ENCODE measurements at regions not wholly inside any gene's neighbourhood (a gene's known extent, or its start where the extent isn't known, plus 50 kb on each side); places are given as distances from the start of the nearest gene placed in this dataset.

DNA sequence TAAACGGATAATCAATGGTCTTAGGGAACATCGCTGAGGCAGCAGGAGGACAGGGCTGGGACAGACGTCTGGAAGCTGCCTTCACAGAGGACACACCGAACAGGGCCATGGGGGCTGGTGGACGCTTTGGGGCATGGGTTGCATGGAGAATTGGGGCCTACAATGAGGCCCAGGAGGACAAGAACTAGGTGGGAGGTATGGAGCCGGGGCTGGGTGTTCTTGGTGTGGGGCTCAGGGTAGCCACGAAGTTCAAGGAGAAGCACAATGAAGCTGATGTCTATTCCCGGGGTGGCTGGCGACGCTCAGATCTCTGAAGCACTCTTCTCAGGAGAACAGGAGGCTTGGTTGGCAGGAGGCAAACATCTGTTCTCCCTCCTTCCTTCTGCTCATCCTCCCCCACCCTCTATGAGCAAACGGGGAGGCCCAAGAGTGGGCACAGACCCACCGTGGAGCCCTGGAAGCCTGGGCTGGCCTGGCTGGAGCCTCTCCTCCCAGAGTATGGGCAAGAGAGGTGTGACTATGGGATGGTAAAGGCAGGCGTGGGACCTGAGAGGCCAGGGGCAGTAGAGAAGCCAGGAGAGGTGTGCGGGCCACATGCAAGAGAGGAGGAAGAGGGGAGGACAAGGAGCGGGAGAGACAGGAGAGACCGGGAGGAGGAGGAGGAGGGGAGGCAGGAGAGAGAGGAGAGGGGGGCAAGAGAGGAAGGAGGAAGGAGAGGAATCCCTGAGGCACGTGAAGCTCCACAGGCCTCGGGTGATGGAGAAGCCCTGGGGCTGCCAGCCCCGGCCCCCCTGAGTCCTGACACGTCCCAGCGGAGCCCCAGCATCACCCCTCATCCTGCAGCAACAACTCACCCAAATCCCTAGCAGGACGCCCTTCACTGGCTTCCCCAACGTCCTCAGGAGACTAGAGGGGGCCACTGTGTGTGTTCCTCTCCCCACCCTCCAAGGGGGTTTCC lies 159.1 kb downstream of the OLFM1 start:
- TF ChIP-seq, protein P1, sequence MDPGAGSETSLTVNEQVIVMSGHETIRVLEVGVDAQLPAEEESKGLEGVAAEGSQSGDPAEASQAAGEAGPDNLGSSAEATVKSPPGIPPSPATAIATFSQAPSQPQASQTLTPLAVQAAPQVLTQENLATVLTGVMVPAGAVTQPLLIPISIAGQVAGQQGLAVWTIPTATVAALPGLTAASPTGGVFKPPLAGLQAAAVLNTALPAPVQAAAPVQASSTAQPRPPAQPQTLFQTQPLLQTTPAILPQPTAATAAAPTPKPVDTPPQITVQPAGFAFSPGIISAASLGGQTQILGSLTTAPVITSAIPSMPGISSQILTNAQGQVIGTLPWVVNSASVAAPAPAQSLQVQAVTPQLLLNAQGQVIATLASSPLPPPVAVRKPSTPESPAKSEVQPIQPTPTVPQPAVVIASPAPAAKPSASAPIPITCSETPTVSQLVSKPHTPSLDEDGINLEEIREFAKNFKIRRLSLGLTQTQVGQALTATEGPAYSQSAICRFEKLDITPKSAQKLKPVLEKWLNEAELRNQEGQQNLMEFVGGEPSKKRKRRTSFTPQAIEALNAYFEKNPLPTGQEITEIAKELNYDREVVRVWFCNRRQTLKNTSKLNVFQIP (CRISPR knock-in tag; IDR thresholded peaks at IDR 0.05; ENCODE audit: borderline replicate concordance, low read depth), result no peak
- TF ChIP-seq OSR1 (CRISPR knock-in tag; IDR thresholded peaks at IDR 0.05), result no peak
- TF ChIP-seq ZFP30 (CRISPR knock-in tag; IDR thresholded peaks at IDR 0.05), result no peak
- no peak for TF ChIP-seq ZNF8 (CRISPR knock-in tag; IDR thresholded peaks at IDR 0.05)
- TF ChIP-seq ESRRG (CRISPR knock-in tag; IDR thresholded peaks at IDR 0.05), result no peak
- TF ChIP-seq GLIS3 (CRISPR knock-in tag; IDR thresholded peaks at IDR 0.05), result no peak
- TF ChIP-seq, protein P2, sequence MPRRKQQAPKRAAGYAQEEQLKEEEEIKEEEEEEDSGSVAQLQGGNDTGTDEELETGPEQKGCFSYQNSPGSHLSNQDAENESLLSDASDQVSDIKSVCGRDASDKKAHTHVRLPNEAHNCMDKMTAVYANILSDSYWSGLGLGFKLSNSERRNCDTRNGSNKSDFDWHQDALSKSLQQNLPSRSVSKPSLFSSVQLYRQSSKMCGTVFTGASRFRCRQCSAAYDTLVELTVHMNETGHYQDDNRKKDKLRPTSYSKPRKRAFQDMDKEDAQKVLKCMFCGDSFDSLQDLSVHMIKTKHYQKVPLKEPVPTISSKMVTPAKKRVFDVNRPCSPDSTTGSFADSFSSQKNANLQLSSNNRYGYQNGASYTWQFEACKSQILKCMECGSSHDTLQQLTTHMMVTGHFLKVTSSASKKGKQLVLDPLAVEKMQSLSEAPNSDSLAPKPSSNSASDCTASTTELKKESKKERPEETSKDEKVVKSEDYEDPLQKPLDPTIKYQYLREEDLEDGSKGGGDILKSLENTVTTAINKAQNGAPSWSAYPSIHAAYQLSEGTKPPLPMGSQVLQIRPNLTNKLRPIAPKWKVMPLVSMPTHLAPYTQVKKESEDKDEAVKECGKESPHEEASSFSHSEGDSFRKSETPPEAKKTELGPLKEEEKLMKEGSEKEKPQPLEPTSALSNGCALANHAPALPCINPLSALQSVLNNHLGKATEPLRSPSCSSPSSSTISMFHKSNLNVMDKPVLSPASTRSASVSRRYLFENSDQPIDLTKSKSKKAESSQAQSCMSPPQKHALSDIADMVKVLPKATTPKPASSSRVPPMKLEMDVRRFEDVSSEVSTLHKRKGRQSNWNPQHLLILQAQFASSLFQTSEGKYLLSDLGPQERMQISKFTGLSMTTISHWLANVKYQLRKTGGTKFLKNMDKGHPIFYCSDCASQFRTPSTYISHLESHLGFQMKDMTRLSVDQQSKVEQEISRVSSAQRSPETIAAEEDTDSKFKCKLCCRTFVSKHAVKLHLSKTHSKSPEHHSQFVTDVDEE (CRISPR knock-in tag; IDR thresholded peaks at IDR 0.05), result no peak
- no peak for TF ChIP-seq RARB (CRISPR knock-in tag; IDR thresholded peaks at IDR 0.05)
- TF ChIP-seq, protein P3, sequence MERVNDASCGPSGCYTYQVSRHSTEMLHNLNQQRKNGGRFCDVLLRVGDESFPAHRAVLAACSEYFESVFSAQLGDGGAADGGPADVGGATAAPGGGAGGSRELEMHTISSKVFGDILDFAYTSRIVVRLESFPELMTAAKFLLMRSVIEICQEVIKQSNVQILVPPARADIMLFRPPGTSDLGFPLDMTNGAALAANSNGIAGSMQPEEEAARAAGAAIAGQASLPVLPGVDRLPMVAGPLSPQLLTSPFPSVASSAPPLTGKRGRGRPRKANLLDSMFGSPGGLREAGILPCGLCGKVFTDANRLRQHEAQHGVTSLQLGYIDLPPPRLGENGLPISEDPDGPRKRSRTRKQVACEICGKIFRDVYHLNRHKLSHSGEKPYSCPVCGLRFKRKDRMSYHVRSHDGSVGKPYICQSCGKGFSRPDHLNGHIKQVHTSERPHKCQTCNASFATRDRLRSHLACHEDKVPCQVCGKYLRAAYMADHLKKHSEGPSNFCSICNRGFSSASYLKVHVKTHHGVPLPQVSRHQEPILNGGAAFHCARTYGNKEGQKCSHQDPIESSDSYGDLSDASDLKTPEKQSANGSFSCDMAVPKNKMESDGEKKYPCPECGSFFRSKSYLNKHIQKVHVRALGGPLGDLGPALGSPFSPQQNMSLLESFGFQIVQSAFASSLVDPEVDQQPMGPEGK (CRISPR knock-in tag; IDR thresholded peaks at IDR 0.05; ENCODE audit: borderline replicate concordance), result no peak
- TF ChIP-seq, protein P4, sequence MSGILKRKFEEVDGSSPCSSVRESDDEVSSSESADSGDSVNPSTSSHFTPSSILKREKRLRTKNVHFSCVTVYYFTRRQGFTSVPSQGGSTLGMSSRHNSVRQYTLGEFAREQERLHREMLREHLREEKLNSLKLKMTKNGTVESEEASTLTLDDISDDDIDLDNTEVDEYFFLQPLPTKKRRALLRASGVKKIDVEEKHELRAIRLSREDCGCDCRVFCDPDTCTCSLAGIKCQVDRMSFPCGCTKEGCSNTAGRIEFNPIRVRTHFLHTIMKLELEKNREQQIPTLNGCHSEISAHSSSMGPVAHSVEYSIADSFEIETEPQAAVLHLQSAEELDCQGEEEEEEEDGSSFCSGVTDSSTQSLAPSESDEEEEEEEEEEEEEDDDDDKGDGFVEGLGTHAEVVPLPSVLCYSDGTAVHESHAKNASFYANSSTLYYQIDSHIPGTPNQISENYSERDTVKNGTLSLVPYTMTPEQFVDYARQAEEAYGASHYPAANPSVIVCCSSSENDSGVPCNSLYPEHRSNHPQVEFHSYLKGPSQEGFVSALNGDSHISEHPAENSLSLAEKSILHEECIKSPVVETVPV (CRISPR knock-in tag; IDR thresholded peaks at IDR 0.05), result no peak
- no peak for TF ChIP-seq ISL1 (CRISPR knock-in tag; IDR thresholded peaks at IDR 0.05)
- TF ChIP-seq, protein P5, sequence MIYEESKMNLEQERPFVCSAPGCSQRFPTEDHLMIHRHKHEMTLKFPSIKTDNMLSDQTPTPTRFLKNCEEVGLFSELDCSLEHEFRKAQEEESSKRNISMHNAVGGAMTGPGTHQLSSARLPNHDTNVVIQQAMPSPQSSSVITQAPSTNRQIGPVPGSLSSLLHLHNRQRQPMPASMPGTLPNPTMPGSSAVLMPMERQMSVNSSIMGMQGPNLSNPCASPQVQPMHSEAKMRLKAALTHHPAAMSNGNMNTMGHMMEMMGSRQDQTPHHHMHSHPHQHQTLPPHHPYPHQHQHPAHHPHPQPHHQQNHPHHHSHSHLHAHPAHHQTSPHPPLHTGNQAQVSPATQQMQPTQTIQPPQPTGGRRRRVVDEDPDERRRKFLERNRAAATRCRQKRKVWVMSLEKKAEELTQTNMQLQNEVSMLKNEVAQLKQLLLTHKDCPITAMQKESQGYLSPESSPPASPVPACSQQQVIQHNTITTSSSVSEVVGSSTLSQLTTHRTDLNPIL (CRISPR knock-in tag; IDR thresholded peaks at IDR 0.05; ENCODE audit: low read depth), result no peak
- no peak for TF ChIP-seq CSDC2 (CRISPR knock-in tag; IDR thresholded peaks at IDR 0.05)
- no peak for TF ChIP-seq TOX (CRISPR knock-in tag; IDR thresholded peaks at IDR 0.05; ENCODE audit: borderline replicate concordance)
- TF ChIP-seq PPARA (CRISPR knock-in tag; IDR thresholded peaks at IDR 0.05; ENCODE audit: borderline replicate concordance), result no peak
- TF ChIP-seq SNAI2 (CRISPR knock-in tag; IDR thresholded peaks at IDR 0.05), result no peak
- TF ChIP-seq TCF4 (CRISPR knock-in tag; IDR thresholded peaks at IDR 0.05; ENCODE audit: borderline replicate concordance), result no peak
- no peak for TF ChIP-seq ARNTL (CRISPR knock-in tag; IDR thresholded peaks at IDR 0.05; ENCODE audit: borderline replicate concordance, low read depth)
- TF ChIP-seq ZC3H10 (CRISPR knock-in tag; IDR thresholded peaks at IDR 0.05), result no peak
- no peak for ATAC-seq

DNA sequence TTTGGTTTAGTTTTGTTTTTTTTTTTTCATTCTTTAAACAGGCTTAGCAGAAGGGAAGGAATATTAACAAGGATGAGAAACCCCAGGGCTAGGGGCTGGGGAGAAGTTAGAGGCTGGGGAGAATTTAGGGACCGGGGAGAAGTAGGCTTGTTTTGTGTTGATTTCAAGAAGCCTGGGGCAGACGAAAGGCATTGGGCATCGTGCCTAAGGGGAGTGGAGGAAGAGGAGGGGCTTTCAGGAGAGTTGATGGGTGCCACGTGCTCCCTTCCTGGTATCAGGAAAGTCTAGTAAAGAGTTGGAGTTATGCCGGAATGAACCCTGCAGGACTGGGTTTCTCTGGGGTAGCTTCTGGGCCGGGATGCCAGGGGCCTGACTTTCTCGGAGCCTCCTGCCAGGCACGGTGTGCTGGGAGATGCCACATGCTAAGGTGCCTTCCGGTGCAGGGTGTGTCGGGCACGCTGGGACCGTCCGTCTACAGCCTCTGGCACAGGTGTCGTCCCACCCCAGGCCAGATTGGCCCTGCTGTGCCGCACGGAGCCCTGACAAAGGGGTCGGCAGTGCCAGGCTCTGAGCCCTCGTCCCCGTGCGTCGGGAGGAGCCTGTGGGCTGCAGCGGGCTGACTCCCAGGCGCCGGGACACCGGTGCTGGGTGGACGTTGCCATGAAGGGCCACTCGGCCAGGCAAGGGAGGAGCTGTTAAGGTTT lies 159.9 kb downstream of the OLFM1 start:
- no peak for TF ChIP-seq ZNF8 (CRISPR knock-in tag; IDR thresholded peaks at IDR 0.05)
- no peak for TF ChIP-seq ZFP30 (CRISPR knock-in tag; IDR thresholded peaks at IDR 0.05)
- no peak for TF ChIP-seq TCF4 (CRISPR knock-in tag; IDR thresholded peaks at IDR 0.05; ENCODE audit: borderline replicate concordance)
- TF ChIP-seq, protein P4 (CRISPR knock-in tag; IDR thresholded peaks at IDR 0.05), result no peak
- TF ChIP-seq ZNF565 (CRISPR knock-in tag; conservative IDR thresholded peaks at IDR 0.05; ENCODE audit: low read depth), result no peak
- TF ChIP-seq SNAI2 (CRISPR knock-in tag; IDR thresholded peaks at IDR 0.05), result no peak

More for the DNA sequence above, 159.9 kb downstream of the OLFM1 start:
- ATAC-seq, result no peak

All from SK-N-SH treated with all-trans-retinoic acid at 6 μM for 48 hours (cell line).